Neural progenitor cell (in vitro differentiated cells): ENCODE measurements at regions not wholly inside any gene's neighbourhood (a gene's known extent, or its start where the extent isn't known, plus 50 kb on each side); places are given as distances from the start of the nearest gene placed in this dataset.

Source experiments
- DNase-seq: peaks from one replicate; pipeline ENCODE4 v3.0.0-alpha.2; 2016; ENCODE audit warnings: low spot score
- H2AFZ ChIP-seq: fragments of 200-600 bp; sonication (generic); replicated peaks from 2 replicates; pipeline ENCODE4 v1.6.1; 2016; ENCODE audit warnings: antibody characterized with exemption
- H3F3A ChIP-seq: fragments of 200-600 bp; sonication (generic); 2 replicates; pipeline ENCODE4 v1.6.1; 2016; ENCODE audit warnings: antibody characterized with exemption, low read depth
- H3K27ac ChIP-seq: fragments of 200-600 bp; sonication (generic); 2 replicates; pipeline ENCODE4 v1.5.1; 2016; ENCODE audit warnings: mild to moderate bottlenecking
- H3K27me3 ChIP-seq: fragments of 200-600 bp; sonication (generic); 2 replicates; pipeline ENCODE4 v1.6.1; 2016; ENCODE audit warnings: mild to moderate bottlenecking, moderate library complexity
- H3K36me3 ChIP-seq: fragments of 200-600 bp; sonication (generic); 2 replicates; pipeline ENCODE4 v1.5.1; 2016
- H3K4me1 ChIP-seq: fragments of 200-600 bp; sonication (generic); 2 replicates; pipeline ENCODE4 v1.6.1; 2016; ENCODE audit warnings: mixed run types
- H3K4me2 ChIP-seq: fragments of 200-600 bp; sonication (generic); 2 replicates; pipeline ENCODE4 v1.6.1; 2016
- H3K4me3 ChIP-seq: fragments of 200-600 bp; sonication (generic); 2 replicates; pipeline ENCODE4 v1.5.1; 2016
- H3K79me2 ChIP-seq: fragments of 200-600 bp; sonication (generic); 2 replicates; pipeline ENCODE4 v1.6.1; 2016; ENCODE audit warnings: low read depth
- H3K9ac ChIP-seq: fragments of 200-600 bp; sonication (generic); 2 replicates; pipeline ENCODE4 v1.6.1; 2016
- H3K9me3 ChIP-seq: fragments of 200-600 bp; sonication (generic); 2 replicates; pipeline ENCODE4 v1.5.1; 2016; ENCODE audit warnings: low read depth
- H4K20me1 ChIP-seq: fragments of 200-600 bp; sonication (generic); 2 replicates; pipeline ENCODE4 v1.6.1; 2016; ENCODE audit warnings: low read depth
- H3K27ac Mint-ChIP-seq: 3 replicates; pipeline ENCODE4 v1.8.0; 2021; ENCODE audit warnings: mixed read lengths
- H3K27me3 Mint-ChIP-seq: 2 replicates; pipeline ENCODE4 v1.8.0; 2022; ENCODE audit warnings: low read depth, mild to moderate bottlenecking, inconsistent platforms, moderate library complexity, mixed read lengths; ENCODE audit not compliant: insufficient read depth
- H3K36me3 Mint-ChIP-seq: 3 replicates; pipeline ENCODE4 v1.8.0; 2021; ENCODE audit warnings: mixed read lengths
- H3K4me1 Mint-ChIP-seq: 3 replicates; pipeline ENCODE4 v1.8.0; 2021; ENCODE audit warnings: mixed read lengths
- H3K4me3 Mint-ChIP-seq: 3 replicates; pipeline ENCODE4 v1.8.0; 2021; ENCODE audit warnings: mild to moderate bottlenecking, moderate library complexity, mixed read lengths
- H3K9me3 Mint-ChIP-seq: 3 replicates; pipeline ENCODE4 v1.8.0; 2020; ENCODE audit warnings: mixed read lengths
- CTCF ChIP-seq: fragments of 200-600 bp; sonication (generic); IDR thresholded peaks from 2 replicates; pipeline ENCODE4 v1.5.1; 2017; ENCODE audit warnings: antibody characterized with exemption, mild to moderate bottlenecking
- EZH2 ChIP-seq: fragments of 200-600 bp; sonication (generic); IDR thresholded peaks from 2 replicates; pipeline ENCODE4 v1.6.1; 2017; ENCODE audit warnings: antibody characterized with exemption, mild to moderate bottlenecking, moderate library complexity
- EZH2phosphoT487 ChIP-seq: fragments of 200-600 bp; sonication (generic); IDR thresholded peaks from 2 replicates; pipeline ENCODE4 v1.6.1; 2017; ENCODE audit warnings: antibody characterized with exemption

GRCh38 chr5:167472566-167473108 is 818.8 kb upstream of the WWC1 start:
- no peaks in the 10 kb centered on the region for H3K36me3 ChIP-seq
- DNase-seq: no peak
- no peaks in the 10 kb centered on the region for H3K79me2 ChIP-seq
- no peaks in the 10 kb centered on the region for H3F3A ChIP-seq
- H3K27ac ChIP-seq: no peak overlapping the region
- Mint-ChIP-seq H3K27ac (no peak overlapping the region), H3K4me3 (no peak overlapping the region), H3K9me3 (no peaks in the 10 kb centered on the region), H3K4me1 (no peaks in the 10 kb centered on the region), H3K36me3 (no peaks in the 10 kb centered on the region), H3K27me3 (no peaks in the 10 kb centered on the region)
- H3K27me3 ChIP-seq: no peaks in the 10 kb centered on the region
- TF ChIP-seq EZH2 (no peak), EZH2phosphoT487 (no peak), CTCF (no peak)
- H3K9ac ChIP-seq: no peak overlapping the region
- no peaks in the 10 kb centered on the region for H4K20me1 ChIP-seq
- H3K4me1 ChIP-seq: no peaks in the 10 kb centered on the region
- H3K9me3 ChIP-seq: no peaks in the 10 kb centered on the region
- H3K4me2 ChIP-seq: no peak overlapping the region
- no peak overlapping the region for H2AFZ ChIP-seq
- H3K4me3 ChIP-seq: no peak overlapping the region

DNA sequence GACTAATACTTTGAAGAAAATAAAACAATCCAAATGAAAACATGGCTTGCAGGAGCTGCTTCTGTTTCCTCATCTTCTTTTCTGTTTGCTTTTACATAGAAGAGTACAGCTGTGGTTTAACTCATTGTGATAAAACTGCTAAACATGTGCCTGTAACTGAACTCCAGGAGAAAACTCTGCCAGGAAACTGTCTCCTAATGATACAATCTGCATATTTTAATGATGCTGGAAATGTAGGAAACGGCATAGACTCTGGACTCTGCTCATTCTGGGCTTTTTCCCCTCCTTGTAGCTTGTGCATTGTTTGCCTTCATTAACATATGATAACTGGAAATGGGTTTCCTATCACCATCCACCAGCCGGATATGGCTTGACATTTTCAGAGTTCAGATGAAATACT is 813.3 kb upstream of the WWC1 start:
- no peak for TF ChIP-seq CTCF
- no peak for TF ChIP-seq EZH2phosphoT487
- no peak for TF ChIP-seq EZH2
- Histone ChIP-seq H4K20me1 (no peaks in the 10 kb centered on the region), H3K4me1 (no peaks in the 10 kb centered on the region), H2AFZ (peak overlapping the region; percentile 0), H3K27me3 (no peaks in the 10 kb centered on the region), H3F3A (no peaks in the 10 kb centered on the region), H3K9me3 (no peaks in the 10 kb centered on the region), H3K27ac (no peak overlapping the region), H3K4me2 (no peak overlapping the region), H3K4me3 (no peak overlapping the region), H3K36me3 (no peaks in the 10 kb centered on the region), H3K9ac (no peak overlapping the region), H3K79me2 (no peaks in the 10 kb centered on the region)
- H3K27ac Mint-ChIP-seq: peak overlapping the region; percentile 46
- no peaks in the 10 kb centered on the region for H3K36me3 Mint-ChIP-seq
- no peaks in the 10 kb centered on the region for H3K27me3 Mint-ChIP-seq
- no peak for DNase-seq
- H3K4me3 Mint-ChIP-seq: no peak overlapping the region
- peaks cover 3% of the 10 kb centered on the region for H3K9me3 Mint-ChIP-seq
- H3K4me1 Mint-ChIP-seq: no peaks in the 10 kb centered on the region

GRCh38 chr5:167479779-167480178 is 811.7 kb upstream of the WWC1 start:
- Mint-ChIP-seq H3K9me3 (peaks cover 3% of the 10 kb centered on the region), H3K4me3 (no peak overlapping the region)

More at GRCh38 chr5:167479779-167480178, 811.7 kb upstream of the WWC1 start:
- Histone ChIP-seq H3K27me3 (no peaks in the 10 kb centered on the region), H3F3A (no peaks in the 10 kb centered on the region), H3K27ac (no peak overlapping the region), H3K4me3 (no peak overlapping the region), H3K9me3 (no peaks in the 10 kb centered on the region), H3K36me3 (no peaks in the 10 kb centered on the region), H3K4me1 (no peaks in the 10 kb centered on the region), H3K4me2 (no peak overlapping the region), H3K79me2 (no peaks in the 10 kb centered on the region), H3K9ac (no peak overlapping the region), H2AFZ (no peak overlapping the region), H4K20me1 (no peaks in the 10 kb centered on the region)
- TF ChIP-seq EZH2 (no peak), EZH2phosphoT487 (no peak), CTCF (no peak)
- no peak overlapping the region for H3K27ac Mint-ChIP-seq
- no peaks in the 10 kb centered on the region for H3K36me3 Mint-ChIP-seq
- DNase-seq: no peak
- H3K27me3 Mint-ChIP-seq: no peaks in the 10 kb centered on the region
- H3K4me1 Mint-ChIP-seq: no peaks in the 10 kb centered on the region
